ENCODE measurements at regions not wholly inside any gene's neighbourhood (a gene's known extent, or its start where the extent isn't known, plus 50 kb on each side); places are given as distances from the start of the nearest gene placed in this dataset.

DNA sequence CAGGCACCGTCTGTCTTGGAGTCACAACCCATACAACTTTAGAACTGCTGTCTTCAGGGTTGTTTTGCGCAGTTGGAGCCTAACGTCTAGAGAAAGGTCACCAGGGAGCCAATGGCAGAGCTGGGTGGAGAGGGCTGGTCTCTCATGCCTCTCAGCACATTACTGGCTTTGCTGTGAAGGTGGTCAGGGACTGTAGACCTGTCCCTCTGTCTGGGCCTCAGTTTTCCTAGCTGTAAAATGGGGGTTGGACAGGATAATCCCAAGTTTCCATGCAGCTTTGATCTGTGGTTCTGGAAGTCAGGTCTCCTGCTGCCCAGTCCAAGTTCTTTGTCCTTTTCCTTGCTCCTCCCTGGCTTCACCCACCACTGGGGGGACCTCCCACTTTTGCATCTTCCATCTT, 52.2 kb upstream of the EPB41L1 start:
- no peak overlapping the region for H3K4me3 ChIP-seq (ENCODE audit: low read depth, low read length)
- DNase-seq (ENCODE audit: low read depth, low spot score) = no peak
- POLR2A ChIA-PET = interaction anchor here (0.9 kb wide), 1 partner anchor 10 kb away, joined by 3 read pairs; no protein-coding TSS in a partner anchor
- CTCF ChIA-PET = interaction anchor here (1.2 to 2.4 kb wide), 2 partner anchors 109 to 148 kb away, joined by 3 to 11 read pairs; partner anchors contain the start of gene SCAND1
- TF ChIP-seq, protein P1, sequence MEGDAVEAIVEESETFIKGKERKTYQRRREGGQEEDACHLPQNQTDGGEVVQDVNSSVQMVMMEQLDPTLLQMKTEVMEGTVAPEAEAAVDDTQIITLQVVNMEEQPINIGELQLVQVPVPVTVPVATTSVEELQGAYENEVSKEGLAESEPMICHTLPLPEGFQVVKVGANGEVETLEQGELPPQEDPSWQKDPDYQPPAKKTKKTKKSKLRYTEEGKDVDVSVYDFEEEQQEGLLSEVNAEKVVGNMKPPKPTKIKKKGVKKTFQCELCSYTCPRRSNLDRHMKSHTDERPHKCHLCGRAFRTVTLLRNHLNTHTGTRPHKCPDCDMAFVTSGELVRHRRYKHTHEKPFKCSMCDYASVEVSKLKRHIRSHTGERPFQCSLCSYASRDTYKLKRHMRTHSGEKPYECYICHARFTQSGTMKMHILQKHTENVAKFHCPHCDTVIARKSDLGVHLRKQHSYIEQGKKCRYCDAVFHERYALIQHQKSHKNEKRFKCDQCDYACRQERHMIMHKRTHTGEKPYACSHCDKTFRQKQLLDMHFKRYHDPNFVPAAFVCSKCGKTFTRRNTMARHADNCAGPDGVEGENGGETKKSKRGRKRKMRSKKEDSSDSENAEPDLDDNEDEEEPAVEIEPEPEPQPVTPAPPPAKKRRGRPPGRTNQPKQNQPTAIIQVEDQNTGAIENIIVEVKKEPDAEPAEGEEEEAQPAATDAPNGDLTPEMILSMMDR (IDR thresholded peaks at IDR 0.05; ENCODE audit: insufficient read depth, low read length, missing control alignments) = no peak

DNA sequence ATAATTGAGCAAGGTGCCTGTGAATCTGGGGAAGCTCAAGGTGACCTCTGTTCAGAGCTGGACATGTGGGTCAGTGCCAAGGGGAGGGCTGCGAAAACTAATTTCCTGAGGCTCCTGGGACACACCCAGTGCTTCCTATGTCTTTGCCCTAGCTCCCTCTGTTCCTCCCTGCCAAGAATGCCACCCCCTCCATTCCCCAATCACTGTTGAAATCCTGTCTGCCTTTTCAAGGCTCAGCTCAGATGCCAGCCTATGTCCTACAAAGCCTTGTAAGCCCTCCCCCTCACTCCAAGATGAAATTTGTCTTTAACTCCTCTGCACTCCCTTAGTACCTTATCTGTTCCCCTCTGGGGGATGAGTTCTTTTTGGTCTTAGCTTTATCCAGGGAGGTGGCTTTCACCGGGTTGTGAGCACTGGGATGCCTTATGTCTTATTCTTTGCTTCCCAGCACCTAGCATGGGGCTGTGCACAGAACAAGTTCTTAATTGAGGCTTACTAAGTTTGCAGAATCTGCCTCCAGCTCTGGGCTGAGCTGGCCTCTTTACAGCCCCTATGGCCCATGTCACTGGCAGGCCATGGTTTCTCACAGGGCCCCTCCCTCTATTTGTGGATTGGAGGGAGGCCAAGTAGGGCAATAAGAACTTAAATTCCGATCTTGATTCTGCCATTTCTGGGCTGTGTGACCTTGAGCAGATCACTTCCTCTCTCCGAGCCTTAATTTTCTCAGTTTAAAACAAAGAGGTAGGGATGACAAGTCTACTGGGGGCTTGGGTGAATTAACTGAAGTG, 51.5 kb upstream of the EPB41L1 start:
- H3K4me3 ChIP-seq (ENCODE audit: low read depth, low read length) = no peak overlapping the region
- CTCF ChIA-PET = interaction anchor here (0.6 to 2.4 kb wide), 3 partner anchors 108 to 148 kb away, joined by 3 to 11 read pairs (median 3); partner anchors contain the start of gene SCAND1
- TF ChIP-seq, protein P1 (IDR thresholded peaks at IDR 0.05; ENCODE audit: insufficient read depth, low read length, missing control alignments) = no peak
- POLR2A ChIA-PET = interaction anchor here (0.9 kb wide), 1 partner anchor 11 kb away, joined by 3 read pairs; no protein-coding TSS in a partner anchor
- no peak for DNase-seq (ENCODE audit: low read depth, low spot score)

- ChIA-PET CTCF (no interaction called here), POLR2A (no interaction called here)
- TF ChIP-seq, protein P1 (IDR thresholded peaks at IDR 0.05; ENCODE audit: insufficient read depth, low read length, missing control alignments) = no peak
- no peak for DNase-seq (ENCODE audit: low read depth, low spot score)
- H3K4me3 ChIP-seq (ENCODE audit: low read depth, low read length) = no peak overlapping the region
Observed at GRCh38 chr20:36104244-36104643, 50.3 kb upstream of the EPB41L1 start.
